Activated CD4-positive, alpha-beta T cell treated with anti-CD3 and anti-CD28 coated beads, Interleukin-2, amount 50 U/mL, for 1 hour (primary cell): ENCODE measurements at regions not wholly inside any gene's neighbourhood (a gene's known extent, or its start where the extent isn't known, plus 50 kb on each side); places are given as distances from the start of the nearest gene placed in this dataset.

Experiments
- DNase-seq: peaks from one replicate; pipeline ENCODE4 v3.0.0-alpha.2; 2020

GRCh38 chr17:71378036-71378435 lies 742.8 kb upstream of the SOX9 start:
- no peak for DNase-seq

- DNase-seq, result no peak
Measured at GRCh38 chr17:71378741-71379140, 742.1 kb upstream of the SOX9 start.

- no peak for DNase-seq
Measured at GRCh38 chr17:71379512-71379911, 741.3 kb upstream of the SOX9 start.

- DNase-seq, result no peak
Measured at GRCh38 chr17:71380535-71380934, 740.3 kb upstream of the SOX9 start.

GRCh38 chr17:71380936-71381335 lies 739.9 kb upstream of the SOX9 start:
- no peak for DNase-seq

GRCh38 chr17:71383091-71383490 lies 737.7 kb upstream of the SOX9 start:
- DNase-seq, result no peak

- no peak for DNase-seq
Measured at GRCh38 chr17:71387456-71387855, 733.4 kb upstream of the SOX9 start.

- DNase-seq, result no peak
Measured at GRCh38 chr17:71392715-71393567, 727.9 kb upstream of the SOX9 start.

GRCh38 chr17:71395901-71396300 lies 724.9 kb upstream of the SOX9 start:
- DNase-seq, result no peak

- DNase-seq, result no peak
Measured at GRCh38 chr17:71396711-71397110, 724.1 kb upstream of the SOX9 start.

- no peak for DNase-seq
Measured at GRCh38 chr17:71398025-71398424, 722.8 kb upstream of the SOX9 start.

GRCh38 chr17:71398800-71399219 lies 722.0 kb upstream of the SOX9 start:
- DNase-seq, result no peak

GRCh38 chr17:71399221-71399620 lies 721.6 kb upstream of the SOX9 start:
- DNase-seq, result no peak

- no peak for DNase-seq
Measured at GRCh38 chr17:71399649-71400048, 721.2 kb upstream of the SOX9 start.

GRCh38 chr17:71402007-71402406 lies 718.8 kb upstream of the SOX9 start:
- DNase-seq, result no peak

- no peak for DNase-seq
Measured at GRCh38 chr17:71402661-71403141, 718.1 kb upstream of the SOX9 start.

GRCh38 chr17:71405101-71405500 lies 715.7 kb upstream of the SOX9 start:
- DNase-seq, result no peak

GRCh38 chr17:71407981-71408380 lies 712.8 kb upstream of the SOX9 start:
- no peak for DNase-seq

- DNase-seq, result no peak
Measured at GRCh38 chr17:71409137-71409536, 711.7 kb upstream of the SOX9 start.

- DNase-seq, result no peak
Measured at GRCh38 chr17:71409712-71410111, 711.1 kb upstream of the SOX9 start.

- no peak for DNase-seq
Measured at GRCh38 chr17:71412803-71413202, 708.0 kb upstream of the SOX9 start.

- no peak for DNase-seq
Measured at GRCh38 chr17:71413935-71414334, 706.9 kb upstream of the SOX9 start.

- DNase-seq, result no peak
Measured at GRCh38 chr17:71417142-71417541, 703.7 kb upstream of the SOX9 start.

GRCh38 chr17:71422968-71423367 lies 697.9 kb upstream of the SOX9 start:
- no peak for DNase-seq
